Activated CD8-positive, alpha-beta memory T cell treated with anti-CD3 and anti-CD28 coated beads, Interleukin-2, amount 10 ng/mL, durations not matched to agents 7 days and 5 days (primary cell): ENCODE measurements at regions not wholly inside any gene's neighbourhood (a gene's known extent, or its start where the extent isn't known, plus 50 kb on each side); places are given as distances from the start of the nearest gene placed in this dataset.

ENCODE experiments used
- ATAC-seq: fragments of 150-1000 bp; cut with Tn5 transposase; one replicate; pipeline ENCODE4 v1.10.0; 2021; ENCODE audit warnings: moderate library complexity
- CTCF ChIA-PET: fragments of 350-600 bp; sonication (Branson Sonifier 250); formaldehyde crosslinking; loops from one replicate; lab custom pipeline; 2021; ENCODE audit warnings: antibody characterized with exemption; lab: Charles Lee
- DNase-seq: peaks from one replicate; pipeline ENCODE4 v3.0.0-alpha.2; 2020
- H3K27ac Mint-ChIP-seq: one replicate; pipeline ENCODE4 v1.8.0; 2021; ENCODE audit warnings: mild to moderate bottlenecking, mixed read lengths
- H3K27me3 Mint-ChIP-seq: one replicate; pipeline ENCODE4 v1.8.0; 2021; ENCODE audit warnings: mixed read lengths
- H3K36me3 Mint-ChIP-seq: one replicate; pipeline ENCODE4 v1.8.0; 2021; ENCODE audit warnings: mild to moderate bottlenecking, mixed read lengths
- H3K4me1 Mint-ChIP-seq: one replicate; pipeline ENCODE4 v1.8.0; 2021; ENCODE audit warnings: mixed read lengths
- H3K4me3 Mint-ChIP-seq: one replicate; pipeline ENCODE4 v1.8.0; 2021; ENCODE audit warnings: mild to moderate bottlenecking, moderate library complexity, mixed read lengths
- H3K9me3 Mint-ChIP-seq: one replicate; pipeline ENCODE4 v1.8.0; 2022; ENCODE audit warnings: low read depth, mixed read lengths

DNA sequence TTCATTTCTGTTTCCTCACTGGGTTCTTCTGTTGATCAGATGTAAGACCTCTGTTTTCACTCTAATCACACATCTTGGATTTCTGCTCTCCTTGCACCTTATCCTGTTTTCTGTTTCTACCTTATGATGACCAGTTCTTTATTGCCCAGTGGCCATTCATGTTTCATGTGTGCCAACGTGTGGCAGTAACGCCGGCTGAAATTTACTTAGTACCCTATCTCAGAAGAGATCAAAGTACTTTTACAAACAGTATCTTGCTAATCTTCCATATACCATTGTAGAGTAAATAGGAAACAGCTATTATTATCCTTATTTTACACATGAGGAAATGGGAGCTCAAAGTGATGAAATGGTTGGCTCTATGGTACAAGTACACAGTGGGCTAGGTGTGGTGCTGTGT is 74.0 kb downstream of the GATA3 start:
- DNase-seq (no peak), ATAC-seq (no peak)
- H3K27me3 Mint-ChIP-seq, result peaks cover 6% of the 10 kb centered on the region
- CTCF ChIA-PET, result interaction anchor here (1.8 kb wide), 1 partner anchor 9 kb away, joined by 4 read pairs; no protein-coding TSS in a partner anchor
- no peak overlapping the region for H3K27ac Mint-ChIP-seq
- peaks cover 34% of the 10 kb centered on the region for H3K4me1 Mint-ChIP-seq
- H3K4me3 Mint-ChIP-seq, result no peak overlapping the region
- H3K36me3 Mint-ChIP-seq, result peaks cover 18% of the 10 kb centered on the region
- no peaks in the 10 kb centered on the region for H3K9me3 Mint-ChIP-seq

- Mint-ChIP-seq H3K9me3 (no peaks in the 10 kb centered on the region), H3K27me3 (peaks cover 6% of the 10 kb centered on the region), H3K36me3 (peaks cover 22% of the 10 kb centered on the region), H3K4me1 (peaks cover 42% of the 10 kb centered on the region), H3K4me3 (no peak overlapping the region), H3K27ac (no peak overlapping the region)
- no peak for DNase-seq
- CTCF ChIA-PET, result no interaction called here
- ATAC-seq, result no peak
These were observed 75.0 kb downstream of the GATA3 start for GRCh38 chr10:8129438-8129837.

DNA sequence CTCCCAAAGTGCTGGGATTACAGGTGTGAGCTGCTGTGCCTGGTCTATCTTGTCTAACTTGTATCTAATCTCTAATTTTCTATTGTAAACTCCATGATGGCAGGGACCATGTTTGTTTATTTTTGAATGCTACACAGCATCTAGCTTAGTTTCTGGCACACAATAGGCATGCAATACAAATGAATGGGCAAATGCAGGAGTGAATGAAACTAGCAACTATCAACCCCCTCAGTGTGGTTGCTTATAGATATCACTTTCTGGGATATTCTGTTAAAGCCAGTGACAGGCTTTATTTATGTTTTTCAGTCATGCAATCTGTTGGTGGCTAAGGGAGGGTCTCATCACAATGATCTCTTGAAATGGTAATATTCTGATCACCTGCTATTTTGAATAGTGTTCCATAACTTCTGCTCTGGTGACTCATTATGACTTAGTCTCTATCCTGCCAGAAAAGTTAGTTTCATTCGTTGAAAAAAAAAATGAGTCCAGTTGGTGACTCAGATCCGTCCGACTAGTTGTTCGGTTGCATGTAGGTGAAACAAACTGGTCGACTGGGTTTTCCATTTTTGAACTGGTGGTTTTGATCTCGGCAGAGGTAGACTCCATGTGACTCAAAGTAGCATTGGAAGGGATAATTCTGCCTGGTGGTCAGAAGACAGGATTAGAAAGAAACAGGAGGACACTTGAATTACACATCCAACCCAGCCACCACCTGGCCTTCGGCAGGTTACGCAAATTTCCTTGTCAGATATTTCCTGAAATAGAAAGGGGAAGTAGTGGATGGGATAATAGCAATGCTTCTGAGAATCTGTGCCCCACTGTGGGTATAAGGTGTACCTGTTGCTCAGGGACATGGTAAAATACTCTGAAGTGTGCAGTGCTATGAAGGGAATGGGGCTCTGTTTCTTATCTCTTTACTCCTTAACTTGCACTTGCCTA is 76.8 kb downstream of the GATA3 start:
- Mint-ChIP-seq H3K36me3 (peaks cover 22% of the 10 kb centered on the region), H3K4me1 (peaks cover 47% of the 10 kb centered on the region), H3K27ac (peak overlapping the region; percentile 84), H3K27me3 (peaks cover 6% of the 10 kb centered on the region), H3K4me3 (peak overlapping the region; percentile 39), H3K9me3 (no peaks in the 10 kb centered on the region)
- ATAC-seq (peak; percentile 74), DNase-seq (peak; percentile 76)
- CTCF ChIA-PET, result interaction anchor here (1.1 kb wide), 2 partner anchors 11 to 201 kb away, joined by 3 read pairs; no protein-coding TSS in a partner anchor

GRCh38 chr10:8133146-8133545 is 78.7 kb downstream of the GATA3 start:
- Mint-ChIP-seq H3K27ac (peak overlapping the region; percentile 87), H3K9me3 (no peaks in the 10 kb centered on the region), H3K27me3 (peaks cover 6% of the 10 kb centered on the region), H3K4me3 (peak overlapping the region; percentile 70), H3K4me1 (peaks cover 65% of the 10 kb centered on the region), H3K36me3 (peaks cover 20% of the 10 kb centered on the region)
- DNase-seq (peak; percentile 80), ATAC-seq (peak; percentile 8)
- CTCF ChIA-PET, result interaction anchor here (1.1 to 1.4 kb wide), 4 partner anchors 69 to 313 kb away, joined by 3 to 4 read pairs (median 3); no protein-coding TSS in a partner anchor

DNA sequence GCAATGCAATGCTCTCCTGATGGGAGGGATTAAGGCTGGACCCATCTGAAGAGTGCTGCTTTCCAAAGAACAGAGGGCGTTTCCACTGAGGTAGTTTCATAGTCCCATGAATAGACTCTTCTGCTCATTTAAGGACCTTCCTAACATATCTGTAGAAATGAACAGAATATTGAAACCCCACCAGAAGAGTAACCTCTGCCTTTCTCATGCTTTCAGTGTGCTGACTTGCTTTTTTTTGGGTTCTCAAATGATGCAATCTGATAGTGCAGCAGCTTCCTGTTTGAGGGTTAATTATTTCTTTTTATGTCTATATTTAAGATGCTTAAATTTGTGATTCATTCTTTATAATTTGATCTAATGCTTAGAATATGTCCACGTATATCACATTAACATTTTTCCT is 82.2 kb downstream of the GATA3 start:
- Mint-ChIP-seq H3K27ac (peak overlapping the region; percentile 96), H3K27me3 (peaks cover 3% of the 10 kb centered on the region), H3K4me3 (peak overlapping the region; percentile 78), H3K4me1 (peaks cover 58% of the 10 kb centered on the region), H3K36me3 (peaks cover 11% of the 10 kb centered on the region), H3K9me3 (no peaks in the 10 kb centered on the region)
- ATAC-seq, result peak; percentile 8
- CTCF ChIA-PET, result interaction anchor here (0.9 to 1.5 kb wide), 3 partner anchors 8 to 76 kb away, joined by 3 to 4 read pairs (median 3); no protein-coding TSS in a partner anchor
- DNase-seq, result no peak

DNA sequence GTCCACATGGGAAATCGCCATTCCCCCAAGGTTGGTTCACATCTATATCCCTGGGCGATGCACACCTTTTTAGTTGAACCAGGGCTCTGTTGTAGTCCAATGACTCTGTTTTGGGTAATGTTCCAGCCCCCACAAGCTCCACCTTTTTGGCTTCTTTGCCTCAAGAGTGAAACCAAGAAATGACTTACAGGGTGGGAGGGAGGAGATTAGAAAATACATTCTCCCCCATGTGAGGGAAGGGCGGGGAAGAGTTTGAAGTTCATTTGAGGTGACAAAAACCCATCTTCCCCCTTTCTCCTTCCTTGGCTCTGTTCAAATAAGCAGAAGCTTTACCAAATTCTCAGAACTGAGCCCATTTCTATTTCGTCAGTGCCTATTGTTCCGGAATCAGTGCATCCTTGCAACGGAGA is 82.8 kb downstream of the GATA3 start:
- CTCF ChIA-PET, result interaction anchor here (0.9 to 1.5 kb wide), 3 partner anchors 9 to 77 kb away, joined by 3 to 4 read pairs (median 3); no protein-coding TSS in a partner anchor
- H3K27me3 Mint-ChIP-seq, result peaks cover 3% of the 10 kb centered on the region
- peaks cover 52% of the 10 kb centered on the region for H3K4me1 Mint-ChIP-seq
- peaks cover 11% of the 10 kb centered on the region for H3K36me3 Mint-ChIP-seq
- DNase-seq, result peak; percentile 78
- peak; percentile 73 for ATAC-seq
- peak overlapping the region; percentile 96 for H3K27ac Mint-ChIP-seq
- peak overlapping the region; percentile 78 for H3K4me3 Mint-ChIP-seq
- H3K9me3 Mint-ChIP-seq, result no peaks in the 10 kb centered on the region

GRCh38 chr10:8137726-8138125 is 83.2 kb downstream of the GATA3 start:
- Mint-ChIP-seq H3K27ac (peak overlapping the region; percentile 96), H3K36me3 (peaks cover 11% of the 10 kb centered on the region), H3K9me3 (no peaks in the 10 kb centered on the region), H3K4me3 (peak overlapping the region; percentile 78), H3K27me3 (peaks cover 3% of the 10 kb centered on the region), H3K4me1 (peaks cover 50% of the 10 kb centered on the region)
- CTCF ChIA-PET, result interaction anchor here (0.9 kb wide), 1 partner anchor 9 kb away, joined by 4 read pairs; no protein-coding TSS in a partner anchor
- peak; percentile 54 for ATAC-seq
- DNase-seq, result peak; percentile 67

DNA sequence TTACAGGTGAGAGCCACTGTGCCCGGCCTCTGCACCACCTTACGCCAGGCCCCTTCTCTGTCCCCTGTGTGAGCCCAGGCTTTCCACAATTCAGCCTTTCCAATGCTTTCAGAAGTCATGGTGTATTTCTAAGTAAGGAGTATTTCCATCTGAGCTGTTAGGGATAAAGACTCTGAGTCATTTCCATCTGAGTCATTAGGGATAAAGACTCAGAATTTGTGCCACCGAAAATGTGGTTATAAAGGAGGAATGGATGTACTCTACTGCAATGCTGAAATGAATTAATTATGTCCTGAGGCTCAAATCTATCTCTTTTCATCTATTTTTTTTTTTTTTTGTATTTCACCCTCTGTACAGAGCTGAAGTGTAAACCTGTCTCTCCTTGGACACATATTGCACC is 84.0 kb downstream of the GATA3 start:
- no peak for ATAC-seq
- Mint-ChIP-seq H3K36me3 (peaks cover 6% of the 10 kb centered on the region), H3K27ac (peak overlapping the region; percentile 96), H3K4me1 (peaks cover 42% of the 10 kb centered on the region), H3K9me3 (no peaks in the 10 kb centered on the region), H3K4me3 (peak overlapping the region; percentile 78), H3K27me3 (no peaks in the 10 kb centered on the region)
- DNase-seq, result no peak
- CTCF ChIA-PET, result no interaction called here

GRCh38 chr10:8144496-8144895 is 90.0 kb downstream of the GATA3 start:
- Mint-ChIP-seq H3K4me1 (peaks cover 3% of the 10 kb centered on the region), H3K36me3 (peaks cover 2% of the 10 kb centered on the region), H3K4me3 (no peak overlapping the region), H3K9me3 (no peaks in the 10 kb centered on the region), H3K27me3 (no peaks in the 10 kb centered on the region), H3K27ac (no peak overlapping the region)
- ATAC-seq (no peak), DNase-seq (no peak)
- CTCF ChIA-PET, result no interaction called here

DNA sequence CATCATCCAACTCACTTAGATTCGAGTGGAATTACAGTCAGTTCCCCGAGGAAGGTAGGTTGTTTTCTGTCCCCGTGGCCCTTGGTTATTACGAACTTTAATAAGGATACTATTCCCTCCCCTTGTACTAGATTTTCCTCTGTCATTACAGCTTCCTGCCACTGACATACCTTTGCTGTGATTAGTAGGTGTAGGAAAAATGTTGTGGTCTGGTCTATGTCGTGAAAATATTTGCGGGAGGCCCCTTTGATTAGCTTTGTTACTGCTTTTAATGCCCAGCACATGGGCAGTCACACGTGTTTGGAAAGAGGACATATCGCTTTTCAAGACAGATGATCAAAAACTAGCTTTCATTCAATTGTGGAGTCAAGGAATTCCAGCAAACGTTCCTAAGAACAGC is 92.2 kb downstream of the GATA3 start:
- Mint-ChIP-seq H3K9me3 (no peaks in the 10 kb centered on the region), H3K4me1 (peaks cover 3% of the 10 kb centered on the region), H3K36me3 (peaks cover 2% of the 10 kb centered on the region), H3K27me3 (no peaks in the 10 kb centered on the region), H3K4me3 (no peak overlapping the region), H3K27ac (no peak overlapping the region)
- CTCF ChIA-PET, result no interaction called here
- DNase-seq, result no peak
- no peak for ATAC-seq

- CTCF ChIA-PET, result interaction anchor here (1.1 kb wide), 1 partner anchor 26 kb away, joined by 3 read pairs; no protein-coding TSS in a partner anchor
These were observed 95.5 kb downstream of the GATA3 start for GRCh38 chr10:8149991-8150390.

DNA sequence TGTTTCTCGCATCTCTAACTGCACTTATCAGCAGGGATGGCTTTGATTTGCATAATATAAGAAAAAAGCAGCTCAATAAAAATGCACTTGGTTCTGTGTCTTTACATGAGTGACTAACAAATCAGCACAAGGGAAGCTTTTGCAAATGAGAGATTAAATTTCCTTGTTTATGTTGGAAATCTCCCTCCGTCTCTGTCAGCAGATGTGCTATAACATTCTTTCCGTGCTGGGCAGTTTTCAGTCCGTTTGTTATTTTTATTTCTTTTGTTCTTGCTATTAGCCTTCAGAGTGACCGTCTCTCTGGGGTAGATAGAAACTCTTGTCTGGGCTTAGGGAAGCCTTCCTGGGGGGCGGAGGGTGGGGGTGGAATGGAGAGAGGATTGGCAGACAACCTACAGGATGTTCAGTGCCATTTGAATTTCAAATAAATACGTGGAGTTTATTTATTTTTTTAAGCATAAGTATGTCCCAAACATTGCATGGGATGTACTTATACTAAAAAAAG is 96.0 kb downstream of the GATA3 start:
- Mint-ChIP-seq H3K4me1 (peaks cover 8% of the 10 kb centered on the region), H3K27ac (no peak overlapping the region), H3K9me3 (no peaks in the 10 kb centered on the region), H3K4me3 (no peak overlapping the region), H3K27me3 (peaks cover 3% of the 10 kb centered on the region), H3K36me3 (peaks cover 3% of the 10 kb centered on the region)
- CTCF ChIA-PET, result interaction anchor here (1.1 kb wide), 1 partner anchor 26 kb away, joined by 3 read pairs; no protein-coding TSS in a partner anchor
- no peak for ATAC-seq
- DNase-seq, result no peak

More at GRCh38 chr10:8149991-8150390, 95.5 kb downstream of the GATA3 start:
- Mint-ChIP-seq H3K4me3 (no peak overlapping the region), H3K36me3 (peaks cover 3% of the 10 kb centered on the region), H3K27ac (no peak overlapping the region), H3K9me3 (no peaks in the 10 kb centered on the region), H3K4me1 (peaks cover 8% of the 10 kb centered on the region), H3K27me3 (peaks cover 3% of the 10 kb centered on the region)
- DNase-seq, result no peak
- no peak for ATAC-seq

DNA sequence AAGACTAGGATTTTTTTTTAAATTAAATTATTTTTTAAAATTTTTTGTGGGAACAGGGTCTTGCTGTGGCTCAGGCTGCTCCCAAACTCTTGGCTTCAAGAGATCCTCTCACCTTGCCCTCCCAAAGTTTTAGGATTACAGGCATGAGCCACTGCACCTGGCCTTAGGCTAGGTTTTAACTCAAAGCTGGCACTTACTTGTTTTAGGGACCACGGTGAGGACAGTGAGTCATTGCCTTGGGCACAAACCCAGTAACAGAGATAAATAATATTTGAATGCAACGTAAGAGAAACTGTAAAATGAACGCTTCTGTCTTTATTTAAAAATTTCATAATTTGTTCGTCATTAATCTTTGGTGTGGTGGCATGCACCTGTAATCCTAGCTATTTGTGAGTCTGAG is 96.6 kb downstream of the GATA3 start:
- CTCF ChIA-PET, result interaction anchor here (1.1 kb wide), 1 partner anchor 27 kb away, joined by 3 read pairs; no protein-coding TSS in a partner anchor

More for the DNA sequence above, 96.6 kb downstream of the GATA3 start:
- DNase-seq (no peak), ATAC-seq (no peak)
- Mint-ChIP-seq H3K4me1 (peaks cover 8% of the 10 kb centered on the region), H3K4me3 (no peak overlapping the region), H3K36me3 (peaks cover 3% of the 10 kb centered on the region), H3K9me3 (no peaks in the 10 kb centered on the region), H3K27me3 (peaks cover 3% of the 10 kb centered on the region), H3K27ac (no peak overlapping the region)
